GM18508 (cell line): ENCODE measurements at regions not wholly inside any gene's neighbourhood (a gene's known extent, or its start where the extent isn't known, plus 50 kb on each side); places are given as distances from the start of the nearest gene placed in this dataset.
"Not testable (repeated sequence)": the region's sequence is repeated elsewhere in the genome, so short reads cannot be mapped to it uniquely, and the experiment has no call there.

ENCODE experiments used
- ATAC-seq: cut with Tn5 transposase; IDR thresholded peaks from one replicate; pipeline ENCODE4 v1.9.1; 2021; ENCODE audit warnings: moderate number of reproducible peaks; ENCODE audit not compliant: insufficient read depth, unreplicated experiment

- ATAC-seq = no peak
Measured at GRCh38 chr1:239955431-239955830, 136.3 kb upstream of the FMN2 start.

- ATAC-seq = no peak
Measured at GRCh38 chr1:239956263-239956662, 135.4 kb upstream of the FMN2 start.

GRCh38 chr1:239958063-239958462, 133.6 kb upstream of the FMN2 start:
- ATAC-seq = no peak

- ATAC-seq = no peak
Measured at GRCh38 chr1:239960366-239960765, 131.3 kb upstream of the FMN2 start.

- no peak for ATAC-seq
Measured at GRCh38 chr1:239963856-239964255, 127.8 kb upstream of the FMN2 start.

- peak; percentile 84 for ATAC-seq
Measured at GRCh38 chr1:239976130-239976968, 115.3 kb upstream of the FMN2 start.

- no peak for ATAC-seq
Measured at GRCh38 chr1:239977416-239977815, 114.3 kb upstream of the FMN2 start.

- no peak for ATAC-seq
Measured at GRCh38 chr1:239979456-239979855, 112.2 kb upstream of the FMN2 start.

- no peak for ATAC-seq
Measured at GRCh38 chr1:239982762-239983161, 108.9 kb upstream of the FMN2 start.

- ATAC-seq = no peak
Measured at GRCh38 chr1:239985044-239985443, 106.6 kb upstream of the FMN2 start.

- no peak for ATAC-seq
Measured at GRCh38 chr1:239987103-239987745, 104.5 kb upstream of the FMN2 start.

- no peak for ATAC-seq
Measured at GRCh38 chr1:239989990-239990389, 101.7 kb upstream of the FMN2 start.

- ATAC-seq = not testable (repeated sequence)
Measured at GRCh38 chr1:239992566-239992965, 99.1 kb upstream of the FMN2 start.

- no peak for ATAC-seq
Measured at GRCh38 chr1:239993366-239993765, 98.3 kb upstream of the FMN2 start.

GRCh38 chr1:239995281-239995680, 96.4 kb upstream of the FMN2 start:
- no peak for ATAC-seq

- ATAC-seq = no peak
Measured at GRCh38 chr1:239997160-239997514, 94.5 kb upstream of the FMN2 start.

GRCh38 chr1:239997515-239998311, 94.0 kb upstream of the FMN2 start:
- ATAC-seq = no peak

- ATAC-seq = no peak
Measured at GRCh38 chr1:239998312-239998649, 93.4 kb upstream of the FMN2 start.

- no peak for ATAC-seq
Measured at GRCh38 chr1:239999170-239999569, 92.5 kb upstream of the FMN2 start.

- ATAC-seq = no peak
Measured at GRCh38 chr1:240000634-240001033, 91.0 kb upstream of the FMN2 start.

- no peak for ATAC-seq
Measured at GRCh38 chr1:240001177-240001740, 90.4 kb upstream of the FMN2 start.
